NK-92 treated with Interleukin-12 subunit alpha and Interleukin-12 subunit beta, amount 100 ng/mL, for 24 hours (cell line): ENCODE measurements at regions not wholly inside any gene's neighbourhood (a gene's known extent, or its start where the extent isn't known, plus 50 kb on each side); places are given as distances from the start of the nearest gene placed in this dataset.
"Not testable (repeated sequence)": the region's sequence is repeated elsewhere in the genome, so short reads cannot be mapped to it uniquely, and the experiment has no call there.

Experiments
- DNase-seq: peaks from one replicate; lab custom pipeline; 2025; lab: John Stamatoyannopoulos, UW

- DNase-seq, result no peak
Observed at GRCh38 chr5:40277161-40277906, 402.4 kb upstream of the PTGER4 start.

DNA sequence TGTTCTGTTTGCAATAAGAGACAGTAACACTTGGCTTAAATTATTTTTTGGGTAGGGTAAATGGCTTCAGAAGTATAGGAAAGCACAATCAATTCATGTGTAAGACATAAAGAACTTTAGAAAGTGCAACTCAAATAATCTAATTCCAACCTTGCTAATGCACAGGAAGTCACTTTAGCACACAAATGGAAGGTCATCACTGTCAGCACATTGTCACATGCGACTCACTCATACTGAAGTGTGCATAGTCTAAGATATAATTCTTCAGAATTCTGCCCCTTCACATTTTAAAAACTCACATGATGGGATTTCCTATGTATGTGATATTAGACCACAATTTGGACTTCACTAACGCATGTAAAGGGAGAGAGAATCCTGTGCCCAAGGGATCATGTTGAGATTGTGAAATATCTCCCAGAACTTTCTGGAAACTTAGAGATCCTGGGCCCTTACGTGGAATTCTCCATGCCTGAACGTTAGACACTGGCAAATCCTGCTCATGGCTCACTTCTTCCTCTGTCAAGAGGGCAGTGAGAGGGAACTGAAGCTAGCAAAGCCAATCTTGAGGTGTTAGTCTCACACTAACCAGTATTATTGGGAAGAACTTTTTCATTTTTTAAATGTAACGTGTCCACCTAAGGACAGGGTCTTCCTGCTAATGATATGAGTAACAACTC is 403.2 kb upstream of the PTGER4 start:
- no peak for DNase-seq

DNA sequence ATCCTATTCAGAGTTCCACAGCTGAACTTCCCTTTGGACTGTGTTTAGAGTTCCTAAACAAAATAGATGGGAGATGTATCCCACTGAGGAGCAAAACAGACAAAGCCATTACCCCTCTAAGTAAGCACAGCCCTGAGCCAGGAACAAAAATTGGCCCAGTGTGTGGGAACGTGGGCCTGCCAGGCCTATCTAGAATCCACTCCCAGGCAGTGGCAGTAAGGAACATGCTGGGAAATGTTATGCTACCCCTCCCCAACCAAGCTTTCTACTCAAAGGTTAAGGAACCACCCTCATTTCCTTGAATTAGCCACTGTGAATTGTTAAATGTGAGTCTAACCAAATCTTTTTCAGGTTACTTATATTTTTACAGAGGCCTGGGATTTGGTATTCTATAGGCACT is 405.1 kb upstream of the PTGER4 start:
- no peak for DNase-seq

- no peak for DNase-seq
Observed at GRCh38 chr5:40273936-40274335, 405.8 kb upstream of the PTGER4 start.

DNA sequence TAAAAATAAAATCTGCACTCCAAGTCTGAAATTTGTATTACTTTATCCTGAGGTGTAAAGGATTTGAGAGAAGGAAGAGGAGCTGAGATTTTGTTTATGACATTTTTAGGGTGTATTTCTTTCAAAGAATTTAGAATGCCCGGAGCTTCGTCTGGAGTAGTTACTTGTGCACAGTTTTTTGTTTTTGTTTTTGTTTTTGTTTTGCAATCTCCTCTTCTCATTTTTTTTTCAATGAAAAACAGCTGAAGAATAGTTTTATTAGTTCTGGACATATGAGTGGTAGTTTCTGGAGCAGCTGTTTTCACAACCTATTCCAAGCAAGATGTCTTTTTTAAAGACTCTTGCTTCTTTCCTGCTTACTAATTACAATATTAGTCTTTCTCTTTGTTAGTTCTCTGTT is 408.2 kb upstream of the PTGER4 start:
- no peak for DNase-seq

- DNase-seq, result no peak
Observed at GRCh38 chr5:40270274-40270845, 409.4 kb upstream of the PTGER4 start.

DNA sequence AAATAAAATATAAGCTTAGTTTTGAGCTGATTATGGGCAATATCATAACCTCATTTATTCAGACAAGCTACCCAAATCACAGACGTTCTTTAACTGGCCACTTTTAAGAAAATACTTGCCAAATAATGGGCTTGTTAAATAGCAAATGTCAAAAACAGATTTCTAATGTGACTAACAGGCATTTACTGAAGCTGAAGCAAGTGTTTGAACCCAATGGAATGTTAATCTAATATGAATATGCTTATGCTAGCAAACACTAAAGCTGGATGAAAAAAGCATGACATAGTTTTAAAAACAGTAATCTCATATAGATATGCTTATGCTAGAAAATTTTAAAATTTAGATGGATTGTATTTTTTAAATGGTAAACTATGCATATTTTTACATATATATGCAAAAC is 411.6 kb upstream of the PTGER4 start:
- DNase-seq, result no peak

DNA sequence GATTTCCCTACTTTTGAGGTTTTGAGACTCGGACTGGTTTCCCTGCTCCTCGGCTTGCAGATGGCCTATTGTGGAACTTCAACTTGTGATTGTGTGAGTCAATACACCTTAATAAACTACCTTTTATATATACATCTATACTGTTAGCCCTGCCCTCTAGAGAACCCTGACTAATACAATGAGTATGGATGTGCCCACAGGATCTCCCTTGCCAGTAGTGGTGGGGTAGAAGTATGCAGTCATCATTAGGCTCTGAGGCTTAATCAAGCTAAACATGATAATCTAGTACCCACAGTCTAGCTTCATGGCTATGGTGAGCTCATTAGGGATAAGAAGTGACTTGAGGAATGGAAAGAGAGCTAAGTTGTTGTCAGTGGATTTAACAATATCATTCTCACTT is 412.8 kb upstream of the PTGER4 start:
- DNase-seq, result no peak

- DNase-seq, result no peak
Observed at GRCh38 chr5:40261984-40262383, 417.7 kb upstream of the PTGER4 start.

- no peak for DNase-seq
Observed at GRCh38 chr5:40260361-40260760, 419.4 kb upstream of the PTGER4 start.

- DNase-seq, result no peak
Observed at GRCh38 chr5:40258222-40258621, 421.5 kb upstream of the PTGER4 start.

- no peak for DNase-seq
Observed at GRCh38 chr5:40240671-40241070, 439.0 kb upstream of the PTGER4 start.

GRCh38 chr5:40240111-40240510 is 439.6 kb upstream of the PTGER4 start:
- no peak for DNase-seq

- no peak for DNase-seq
Observed at GRCh38 chr5:40238066-40238745, 441.5 kb upstream of the PTGER4 start.

GRCh38 chr5:40235471-40236400 is 444.0 kb upstream of the PTGER4 start:
- no peak for DNase-seq

- no peak for DNase-seq
Observed at GRCh38 chr5:40233268-40233667, 446.4 kb upstream of the PTGER4 start.

- DNase-seq, result no peak
Observed at GRCh38 chr5:40227931-40228330, 451.8 kb upstream of the PTGER4 start.

DNA sequence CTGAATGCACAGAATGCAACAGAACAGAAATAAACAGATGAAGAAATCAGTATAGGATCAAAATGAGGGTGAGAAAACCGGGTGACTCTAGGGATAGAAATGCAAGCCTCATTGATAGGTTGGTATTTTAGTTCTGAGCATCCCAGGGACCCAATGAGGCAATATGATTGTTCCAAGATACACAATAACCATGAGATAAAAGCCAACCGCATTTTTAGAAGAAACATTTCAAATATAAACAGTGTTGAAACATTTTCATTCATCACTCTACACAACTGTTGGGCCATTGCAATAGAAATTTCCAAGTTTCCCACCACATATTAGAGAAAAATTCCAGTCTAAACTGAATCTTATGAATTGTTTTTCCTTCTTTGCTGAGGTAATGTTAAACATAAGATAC is 452.3 kb upstream of the PTGER4 start:
- DNase-seq, result no peak

DNA sequence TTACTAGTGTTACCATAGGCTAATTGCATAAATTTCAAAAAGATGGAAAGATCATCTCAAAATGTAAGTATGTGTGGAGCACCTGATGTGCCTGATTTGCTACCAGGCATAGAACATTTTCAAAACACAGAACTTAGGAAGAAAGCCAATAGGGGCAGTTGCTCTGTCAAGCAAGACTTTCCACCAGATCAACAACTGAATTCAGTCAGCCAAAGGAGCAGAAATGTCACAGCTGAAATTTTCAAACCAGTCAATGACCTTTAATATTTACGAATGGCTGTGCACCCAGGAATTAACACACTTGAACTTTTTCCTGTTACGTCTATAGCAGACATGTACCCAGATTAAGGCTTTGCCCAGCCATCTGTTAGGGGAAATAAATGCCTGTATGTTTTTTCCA is 452.8 kb upstream of the PTGER4 start:
- DNase-seq, result no peak

GRCh38 chr5:40225147-40225546 is 454.6 kb upstream of the PTGER4 start:
- DNase-seq, result not testable (repeated sequence)

- DNase-seq, result no peak
Observed at GRCh38 chr5:40224421-40224820, 455.3 kb upstream of the PTGER4 start.

GRCh38 chr5:40223884-40224402 is 455.8 kb upstream of the PTGER4 start:
- no peak for DNase-seq
